ENCODE measurements at regions not wholly inside any gene's neighbourhood (a gene's known extent, or its start where the extent isn't known, plus 50 kb on each side); places are given as distances from the start of the nearest gene placed in this dataset.

GRCh38 chr2:2641541-2642410, 310.7 kb upstream of the MYT1L start:
- Histone ChIP-seq H3K9me3 (ENCODE audit: control insufficient read depth in 1 of 2, insufficient read depth in 1 of 2, low read depth in 1 of 2, low read length in 2 of 2) (no peaks in the 10 kb centered on the region), H3K79me2 (ENCODE audit: insufficient read depth, low read length) (no peaks in the 10 kb centered on the region), H2AFZ (ENCODE audit: low read depth, low read length, poor library complexity, severe bottlenecking) (no peak overlapping the region), H3K36me3 (ENCODE audit: control insufficient read depth in 1 of 2, insufficient read depth in 2 of 2, low read length in 2 of 2) (no peaks in the 10 kb centered on the region), H3K9me2 (ENCODE audit: insufficient read depth) (no peaks in the 10 kb centered on the region), H3K4me3 (replicated peaks in 1 of 2; ENCODE audit: low read depth in 1 of 2, low read length in 2 of 2) (no peak overlapping the region), H3K27me3 (ENCODE audit: insufficient read depth, low read length) (no peaks in the 10 kb centered on the region), H3K4me1 (ENCODE audit: control insufficient read depth in 1 of 2, insufficient read depth in 2 of 2, low read length in 2 of 2) (no peaks in the 10 kb centered on the region), H3K4me2 (ENCODE audit: low read length) (no peak overlapping the region), H4K20me1 (ENCODE audit: insufficient read depth) (no peaks in the 10 kb centered on the region), H3K9ac (ENCODE audit: low read length) (no peak overlapping the region), H3K27ac (ENCODE audit: low read depth, low read length) (no peak overlapping the region)
- intact Hi-C loops (cut with micrococcal nuclease): no loop called here
- TF ChIP-seq SP1 (IDR thresholded peaks at IDR 0.05; ENCODE audit: low read depth) (no peak), SRF (IDR thresholded peaks at IDR 0.05; ENCODE audit: low read depth) (no peak), SIN3A (IDR thresholded peaks at IDR 0.05; ENCODE audit: low read depth) (no peak), ELF1 (IDR thresholded peaks at IDR 0.05; ENCODE audit: borderline replicate concordance, low read depth) (no peak), ZNF274 (IDR thresholded peaks at IDR 0.05; ENCODE audit: low read depth, low read length) (no peak), POLR2A (IDR thresholded peaks at IDR 0.05; ENCODE audit: borderline replicate concordance, extremely low read depth, insufficient read depth, insufficient read length) (no peak), CBX3 (IDR thresholded peaks at IDR 0.05; ENCODE audit: low read depth) (no peak), EZH2 (IDR thresholded peaks at IDR 0.05) (no peak), YY1 (IDR thresholded peaks at IDR 0.05; ENCODE audit: extremely low read depth, insufficient replicate concordance, low read depth, low read length) (no peak), POLR2AphosphoS5 (IDR thresholded peaks at IDR 0.05; ENCODE audit: low read depth, low read length) (no peak), CEBPB (IDR thresholded peaks at IDR 0.05; ENCODE audit: low read depth) (no peak), CTCF (IDR thresholded peaks at IDR 0.05 in 2 of 3, conservative IDR thresholded peaks at IDR 0.05 in 1 of 3; ENCODE audit: borderline replicate concordance in 1 of 3, insufficient read depth in 1 of 3, low read depth in 2 of 3, low read length in 2 of 3) (no peak)
- CTCF ChIA-PET: no interaction called here
- RAD21 ChIA-PET (ENCODE audit: low non-redundant PET in 1 of 2, low total read pairs in 2 of 2, uncharacterized antibody in 2 of 2, unreplicated experiment in 2 of 2): no interaction called here
- ATAC-seq (no peak), DNase-seq (ENCODE audit: low read depth, low spot score) (no peak)
- no TSS peak for BruUV-seq (replicated peaks)
- POLR2A ChIA-PET: no interaction called here

Data from HCT116 (cell line).